Esophagus squamous epithelium (tissue), 4 donors: ENCODE measurements at regions not wholly inside any gene's neighbourhood (a gene's known extent, or its start where the extent isn't known, plus 50 kb on each side); places are given as distances from the start of the nearest gene placed in this dataset.

ENCODE experiments used
- CTCF ChIP-seq, 6 experiments: fragments of 450-650 bp in 4 of 6; fragments of 200-600 bp in 2 of 6; sonication (generic) in 2 of 6; IDR thresholded peaks; one replicate each; pipeline ENCODE4 v1.5.1; 2016 to 2019; ENCODE audit warnings: antibody characterized with exemption in 6 of 6, mild to moderate bottlenecking in 4 of 6, moderate library complexity in 4 of 6
- POLR2A ChIP-seq, 4 donors: fragments of 450-650 bp; IDR thresholded peaks; one replicate each; pipeline ENCODE4 v1.6.1; 2017; ENCODE audit warnings: antibody characterized with exemption in 4 of 4, mild to moderate bottlenecking in 4 of 4, moderate library complexity in 3 of 4

DNA sequence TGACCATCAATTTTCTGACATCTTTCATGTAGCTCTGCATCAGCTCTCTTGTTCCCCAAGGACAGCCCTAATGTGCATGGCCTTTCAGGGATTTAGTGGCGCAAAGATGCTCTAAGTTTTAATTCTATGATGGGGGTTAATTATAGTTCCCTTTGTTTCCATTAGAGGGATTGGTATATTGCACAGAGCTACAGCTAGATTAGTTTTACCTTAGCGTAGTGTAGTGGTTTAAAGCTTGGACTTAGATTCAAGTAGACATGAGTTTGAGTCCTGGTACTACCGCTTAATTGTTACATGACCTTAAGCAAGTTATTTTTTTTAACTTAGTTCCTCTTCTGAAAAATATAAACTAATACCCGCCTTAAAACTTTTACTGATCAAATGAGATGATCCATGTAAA lies 247.8 kb upstream of the KRR1 start:
- TF ChIP-seq CTCF (IDR thresholded peaks at IDR 0.05) (no peak), POLR2A (IDR thresholded peaks at IDR 0.05) (no peak)
